ENCODE measurements at regions not wholly inside any gene's neighbourhood (a gene's known extent, or its start where the extent isn't known, plus 50 kb on each side); places are given as distances from the start of the nearest gene placed in this dataset.

DNA sequence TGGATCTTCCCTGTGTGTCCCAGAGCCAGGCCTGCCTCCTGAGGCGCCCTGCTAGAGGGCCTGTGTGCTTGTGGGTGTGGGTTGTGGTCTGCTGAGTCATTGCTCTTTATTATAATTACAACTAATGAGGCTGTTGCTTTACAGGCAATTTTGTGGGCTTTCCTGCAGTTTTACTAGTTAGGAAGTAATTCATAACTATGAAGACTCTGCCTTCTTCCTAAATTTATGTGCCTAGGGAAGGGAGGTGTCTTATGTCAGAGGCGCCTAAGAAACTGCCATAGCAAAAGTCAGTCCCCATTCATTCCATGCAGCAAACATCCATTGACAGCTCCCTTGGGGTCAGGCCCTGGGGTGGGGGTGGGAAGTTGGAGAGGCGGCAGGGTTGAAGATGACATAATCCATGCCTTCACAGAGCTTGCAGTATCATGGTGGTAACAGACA, 359.2 kb downstream of the IDS start:
- no peak for DNase-seq

DNA sequence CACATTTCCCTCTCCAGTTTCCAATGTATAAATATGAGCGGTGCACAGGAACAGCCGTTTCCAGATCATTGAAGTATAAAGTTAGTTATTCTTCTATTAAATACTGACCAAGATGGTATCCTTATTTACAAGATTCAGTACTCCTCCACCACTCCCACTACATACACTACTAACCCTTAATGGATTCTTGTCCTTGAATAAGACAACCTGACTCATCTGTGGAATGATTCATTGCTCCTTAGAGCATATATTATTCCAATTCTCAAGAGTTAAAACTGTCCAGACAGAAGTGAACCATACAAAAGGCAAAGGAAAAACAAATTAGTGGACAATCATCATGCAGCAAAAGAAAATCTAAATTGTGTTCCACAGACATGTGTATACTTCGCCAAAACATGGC, 373.3 kb downstream of the IDS start:
- no peak for DNase-seq

DNA sequence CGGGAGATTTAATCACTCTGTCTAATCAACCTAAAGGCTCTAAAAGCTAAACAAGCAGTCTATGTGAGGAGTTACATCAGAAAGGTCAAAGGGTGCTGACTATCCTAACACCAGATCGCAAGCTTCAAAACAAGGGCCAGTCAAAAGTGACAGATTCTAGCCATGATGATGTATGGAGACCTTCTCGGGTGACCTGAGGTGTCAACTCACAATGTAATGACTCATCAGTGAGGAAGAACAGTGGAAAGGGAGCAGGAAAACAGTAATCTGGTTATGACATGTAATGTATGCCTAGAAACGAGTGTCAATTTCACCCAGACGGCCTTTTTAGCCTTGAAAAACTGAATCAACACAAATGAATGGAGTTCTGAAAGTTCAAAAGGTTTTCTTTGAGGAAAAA, 375.3 kb downstream of the IDS start:
- DNase-seq = no peak

DNA sequence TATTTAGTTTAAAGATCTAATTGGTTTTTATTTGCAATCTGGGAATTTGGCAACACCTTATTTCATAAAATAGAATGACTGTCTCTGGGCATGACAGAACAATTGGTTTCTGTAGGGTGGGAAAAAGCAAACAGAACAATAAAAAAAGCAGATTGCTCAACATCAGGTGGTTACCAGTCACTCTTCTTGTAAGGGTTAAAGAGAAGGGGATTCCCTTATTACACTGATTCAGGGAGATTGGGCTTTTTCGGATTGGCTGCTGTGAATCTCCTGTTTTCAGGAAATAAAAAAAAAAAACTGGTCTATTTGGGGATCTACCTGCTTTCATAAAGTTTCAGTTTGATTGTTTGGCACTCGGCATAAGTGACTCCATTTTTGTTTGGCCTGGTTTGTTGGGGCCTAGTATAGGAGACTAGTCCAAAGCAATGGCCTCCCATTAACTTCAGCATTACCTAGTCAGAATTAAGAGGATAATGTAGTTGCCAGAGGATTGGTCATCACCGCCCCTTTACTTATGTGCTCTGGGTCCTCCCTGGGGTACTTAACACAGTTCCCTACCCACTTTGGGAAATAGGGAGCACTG, 380.5 kb downstream of the IDS start:
- no peak for DNase-seq

DNA sequence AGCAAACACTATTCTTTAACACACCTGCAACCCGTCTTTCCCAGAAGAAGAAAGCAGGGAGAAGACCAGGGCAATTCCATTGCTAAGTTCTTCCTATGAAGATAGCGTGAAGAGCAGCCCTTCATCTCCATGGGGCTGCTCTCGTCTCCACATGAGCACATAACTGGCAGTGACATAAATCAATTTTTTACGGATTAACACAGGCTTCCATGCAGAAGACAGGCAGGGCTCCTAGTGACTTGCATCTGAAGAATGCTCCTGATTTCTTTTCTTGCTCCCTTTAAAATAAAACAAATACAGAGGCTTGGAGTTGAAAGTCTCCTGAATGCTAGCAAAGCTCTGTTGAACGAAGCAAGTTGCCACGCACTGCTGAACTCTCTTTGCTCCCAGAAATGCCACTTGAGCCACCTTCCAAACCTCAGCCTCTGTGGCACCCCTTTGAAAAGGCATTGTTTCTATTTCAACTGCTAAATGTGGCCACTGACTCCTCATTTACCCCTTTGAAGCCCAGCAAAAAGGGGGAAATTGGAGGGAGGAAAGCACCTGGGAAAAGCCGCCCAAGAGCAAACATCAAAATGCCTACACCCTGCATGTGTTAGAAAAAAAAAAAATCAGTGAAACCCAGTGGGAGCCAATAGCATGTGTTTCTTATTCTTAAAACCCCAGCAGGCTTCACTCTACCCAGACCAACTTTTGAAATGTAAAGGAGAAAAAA, 383.7 kb downstream of the IDS start:
- no peak for DNase-seq

DNA sequence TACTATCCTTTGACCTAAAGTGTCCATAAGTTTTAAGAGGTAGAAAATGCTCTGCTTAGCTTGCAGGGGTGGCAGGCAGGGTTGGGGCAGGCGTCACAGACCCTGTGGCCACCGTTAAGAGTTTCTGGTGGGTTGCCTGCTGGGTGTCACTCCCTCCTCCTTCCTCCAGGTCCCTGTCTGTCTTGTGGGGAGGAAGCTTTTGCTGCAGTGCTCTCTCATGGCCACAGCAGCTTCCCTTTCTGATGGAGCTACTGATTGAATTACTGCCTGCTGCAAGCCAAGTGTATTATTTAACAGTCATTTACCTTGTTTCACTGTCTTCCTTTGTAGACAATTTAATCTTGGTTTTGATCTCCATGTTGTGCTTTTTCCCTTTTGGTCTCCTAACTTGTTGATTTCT, 384.6 kb downstream of the IDS start:
- no peak for DNase-seq

DNA sequence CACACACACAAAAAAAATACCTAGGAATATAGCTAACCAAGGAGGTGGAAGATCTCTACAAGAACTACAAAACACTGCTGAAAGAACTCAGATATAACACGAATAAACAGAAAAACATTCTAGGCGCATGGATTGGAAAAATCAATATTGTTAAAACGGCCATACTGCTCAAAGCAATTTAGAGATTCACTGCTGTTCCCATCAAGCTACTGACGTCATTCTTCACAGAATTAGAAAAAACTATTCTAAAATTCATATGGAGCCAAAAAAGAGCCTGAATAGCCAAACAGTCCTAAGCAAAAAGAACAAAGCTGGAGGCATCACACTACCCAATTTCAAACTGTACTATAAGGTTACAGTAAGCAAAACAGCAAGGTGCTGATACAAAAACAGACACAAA, 390.2 kb downstream of the IDS start:
- DNase-seq = no peak

DNA sequence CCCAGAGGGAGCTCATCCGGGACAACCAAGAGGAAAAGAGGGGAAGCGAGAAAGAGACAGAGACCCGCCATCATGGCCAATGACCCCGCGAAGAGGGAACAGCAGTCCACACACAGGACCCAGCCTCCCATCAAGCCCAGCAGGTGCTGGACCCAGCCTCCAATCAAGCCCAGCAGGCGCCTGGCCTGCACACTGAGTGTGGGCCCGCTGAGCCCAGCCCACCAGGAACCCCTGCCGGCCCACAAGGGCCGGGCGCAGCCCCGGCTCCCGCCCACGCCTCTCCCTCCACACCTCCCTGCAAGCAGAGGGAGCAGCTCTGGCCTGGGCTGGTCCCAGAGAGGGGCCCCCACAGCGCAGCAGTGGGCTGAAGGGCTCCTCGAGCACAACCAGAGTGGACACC, 391.1 kb downstream of the IDS start:
- DNase-seq = no peak

DNA sequence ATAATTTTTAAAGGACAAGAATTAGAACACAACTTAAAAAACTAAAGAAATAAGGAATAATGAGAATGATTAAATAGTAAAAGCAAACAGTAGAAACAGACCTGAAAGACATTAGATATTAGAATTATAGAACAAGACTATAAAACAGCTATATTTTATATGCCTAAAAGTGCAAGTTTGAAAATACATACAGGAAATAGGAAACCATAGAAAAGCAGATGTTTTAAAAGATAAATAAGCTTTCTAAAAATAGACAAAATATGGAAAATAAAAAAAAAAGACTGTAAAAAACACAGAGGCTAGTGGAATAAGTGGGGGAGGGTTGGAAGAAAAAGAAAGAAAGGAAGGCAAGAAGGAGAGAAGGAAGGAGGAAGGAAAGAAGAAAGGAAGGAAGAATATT, 407.3 kb downstream of the IDS start:
- DNase-seq = no peak

DNA sequence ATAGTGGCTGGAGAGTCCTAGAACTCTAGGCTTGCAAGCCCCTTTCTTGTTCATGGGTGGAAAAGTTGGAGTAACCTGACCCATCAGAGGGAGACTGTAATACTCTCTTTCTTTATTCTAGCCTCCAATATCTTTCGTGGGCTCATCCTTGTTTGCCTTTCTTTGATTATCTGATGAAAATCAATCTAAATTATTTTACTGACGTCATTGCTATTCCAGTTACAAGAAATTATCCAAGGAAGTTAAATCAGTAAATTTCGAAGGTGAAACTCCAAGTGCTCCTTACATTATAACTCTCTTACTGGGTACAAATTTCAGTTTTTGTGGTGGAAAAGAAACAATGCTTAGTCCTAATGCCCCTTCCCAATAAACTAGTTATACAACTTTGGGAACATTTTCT, 412.9 kb downstream of the IDS start:
- DNase-seq = no peak

DNA sequence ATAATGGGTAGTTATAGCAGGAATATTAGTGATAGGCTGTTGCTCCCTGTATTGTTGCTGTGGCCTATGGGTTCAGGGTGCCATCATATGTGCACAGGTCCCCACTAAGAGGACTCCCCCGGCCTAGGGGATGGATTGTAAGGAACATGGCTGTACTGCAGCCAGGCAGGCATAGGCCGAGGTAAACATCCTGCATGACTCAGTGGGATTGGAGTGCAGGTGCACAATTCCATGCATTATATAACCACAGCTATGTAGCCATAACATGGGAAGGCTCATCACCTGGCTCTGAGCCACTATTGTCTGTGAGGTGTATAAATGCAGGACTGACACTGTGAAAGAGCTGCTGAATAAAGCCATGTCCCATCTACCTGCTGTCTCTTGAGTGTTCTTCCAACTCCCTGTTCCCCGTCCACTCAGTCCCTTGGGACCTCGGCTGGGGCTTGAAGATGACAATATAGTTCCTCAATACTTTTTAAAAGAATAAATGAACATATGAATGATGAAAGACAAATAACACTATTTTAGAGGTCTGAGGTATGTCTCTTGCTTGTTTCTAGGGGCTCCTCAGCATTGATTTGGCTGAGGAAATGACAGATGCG, 425.2 kb downstream of the IDS start:
- DNase-seq = no peak

DNA sequence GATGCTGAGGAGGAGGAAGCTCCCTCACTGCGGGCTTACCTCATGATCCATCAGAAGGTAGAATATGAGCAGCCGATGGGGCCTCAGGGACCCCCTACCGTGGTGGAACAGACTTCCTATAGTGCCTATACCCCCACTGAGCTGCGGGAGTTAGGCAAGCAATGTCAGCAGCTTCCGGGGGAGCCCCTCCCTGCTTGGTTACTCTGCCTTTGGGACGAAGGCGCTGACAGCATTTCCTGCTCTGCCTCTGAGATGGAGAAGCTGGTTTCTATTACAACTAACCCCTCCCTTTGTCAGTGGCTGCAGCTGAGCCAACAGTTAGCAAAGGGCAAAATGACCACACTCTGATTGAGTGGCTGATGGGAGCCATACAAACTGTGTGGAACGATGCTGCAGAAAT, 430.7 kb downstream of the IDS start:
- DNase-seq = no peak

DNA sequence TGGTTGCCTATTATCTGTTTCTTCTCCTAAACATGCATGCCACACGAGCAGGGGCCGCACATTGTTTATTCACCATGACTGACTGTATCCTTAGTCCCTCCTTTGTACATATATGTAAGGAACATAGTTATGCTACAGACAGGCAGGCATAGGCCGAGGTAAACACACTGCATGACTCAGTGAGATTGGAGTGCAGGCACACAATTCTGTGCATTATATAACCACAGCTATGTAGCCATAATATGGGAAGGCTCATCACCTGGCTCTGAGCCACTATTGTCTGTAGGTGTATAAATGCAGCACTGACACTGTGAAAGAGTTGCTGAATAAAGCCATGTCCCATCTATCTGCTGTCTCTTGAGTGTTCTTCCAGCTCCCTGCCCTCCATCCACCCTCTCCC, 431.6 kb downstream of the IDS start:
- no peak for DNase-seq

DNA sequence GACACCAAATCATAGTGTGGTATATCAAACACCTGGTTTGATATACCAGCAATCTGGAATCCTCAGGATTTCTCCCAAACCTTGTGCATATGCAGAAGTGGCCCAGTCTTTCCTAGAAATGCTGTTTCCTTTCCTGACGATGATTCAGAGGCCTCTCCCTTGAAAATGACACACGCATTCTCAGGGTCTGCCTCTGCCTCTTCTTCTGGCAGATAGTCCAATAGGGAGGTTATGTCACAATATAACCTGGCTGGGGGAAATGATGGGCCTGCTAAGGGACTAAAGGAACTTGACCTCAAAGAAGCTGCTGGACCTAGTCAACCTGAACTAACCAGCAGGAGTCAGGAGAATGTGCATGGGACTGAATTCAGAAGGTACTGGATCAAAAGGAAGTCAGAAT, 435.2 kb downstream of the IDS start:
- no peak for DNase-seq

DNA sequence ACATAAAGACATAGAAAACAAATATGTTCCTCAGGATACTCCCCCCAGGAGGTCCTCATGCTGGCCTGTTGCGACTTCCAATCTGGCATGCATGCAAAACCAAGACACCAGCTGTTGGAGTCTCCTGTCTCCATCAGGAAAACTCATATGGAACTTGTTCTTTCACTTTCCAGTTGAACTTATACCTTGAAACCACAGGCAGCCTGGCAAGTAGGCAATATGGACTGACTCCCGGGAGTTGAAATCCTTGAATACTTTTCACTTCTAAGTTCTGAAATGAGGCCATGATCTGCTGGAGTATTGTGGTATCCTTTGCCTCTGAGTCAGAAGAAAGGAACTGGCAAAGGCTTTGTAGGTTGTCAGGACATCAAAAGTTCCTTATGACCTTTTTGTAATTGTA, 444.2 kb downstream of the IDS start:
- no peak for DNase-seq

Data from NCI-H1436 (cell line).